ENCODE measurements at regions not wholly inside any gene's neighbourhood (a gene's known extent, or its start where the extent isn't known, plus 50 kb on each side); places are given as distances from the start of the nearest gene placed in this dataset.

GRCh38 chr19:28148554-28148953, 1064.4 kb downstream of the UQCRFS1 start:
- intact Hi-C loops (cut with DNase I), result no loop called here
- TF ChIP-seq POLR2A (IDR thresholded peaks at IDR 0.05) (no peak), CTCF (IDR thresholded peaks at IDR 0.05) (no peak)
- WGBS, 4 donors, result 83 to 94% (median 86%) methylated on average over 3 of the region's 3 CpGs
- H3K4me1 ChIP-seq (replicated peaks in 1 of 2), result no peaks in the 10 kb centered on the region
- no peaks in the 10 kb centered on the region for H3K27me3 ChIP-seq
- no peaks in the 10 kb centered on the region for H3K9me3 ChIP-seq (replicated peaks in 1 of 3)
- H3K36me3 ChIP-seq (replicated peaks in 1 of 2), result no peaks in the 10 kb centered on the region
- no peak overlapping the region for H3K27ac ChIP-seq
- no peak for DNase-seq
- no peak overlapping the region for H3K4me3 ChIP-seq

- DNase-seq, result no peak
- no peaks in the 10 kb centered on the region for H3K36me3 ChIP-seq (replicated peaks in 1 of 2)
- TF ChIP-seq CTCF (IDR thresholded peaks at IDR 0.05) (no peak), POLR2A (IDR thresholded peaks at IDR 0.05) (no peak)
- intact Hi-C loops (cut with DNase I), result no loop called here
- 70 to 75% (median 73%) methylated on average over 1 of the region's 1 CpG for WGBS, 4 donors
- H3K4me3 ChIP-seq, result no peak overlapping the region
- no peaks in the 10 kb centered on the region for H3K27me3 ChIP-seq
- H3K9me3 ChIP-seq (replicated peaks in 1 of 3), result no peaks in the 10 kb centered on the region
- no peaks in the 10 kb centered on the region for H3K4me1 ChIP-seq (replicated peaks in 1 of 2)
- no peak overlapping the region for H3K27ac ChIP-seq
Measured at GRCh38 chr19:28142258-28142657, 1070.7 kb downstream of the UQCRFS1 start.

GRCh38 chr19:28140201-28140600, 1072.8 kb downstream of the UQCRFS1 start:
- no peak for DNase-seq
- TF ChIP-seq CTCF (IDR thresholded peaks at IDR 0.05) (no peak), POLR2A (IDR thresholded peaks at IDR 0.05) (no peak)
- Histone ChIP-seq H3K4me1 (replicated peaks in 1 of 2) (no peaks in the 10 kb centered on the region), H3K27ac (no peak overlapping the region), H3K36me3 (replicated peaks in 1 of 2) (no peaks in the 10 kb centered on the region), H3K9me3 (replicated peaks in 1 of 3) (no peaks in the 10 kb centered on the region), H3K27me3 (no peaks in the 10 kb centered on the region), H3K4me3 (no peak overlapping the region)
- intact Hi-C loops (cut with DNase I), result no loop called here
- 56 to 71% (median 63%) methylated on average over 4 of the region's 4 CpGs for WGBS, 4 donors

- 80 to 93% (median 85%) methylated on average over 4 of the region's 4 CpGs for WGBS, 4 donors
- no peaks in the 10 kb centered on the region for H3K27me3 ChIP-seq
- no peak for DNase-seq
- H3K9me3 ChIP-seq (replicated peaks in 1 of 3), result no peaks in the 10 kb centered on the region
- H3K4me1 ChIP-seq (replicated peaks in 1 of 2), result no peaks in the 10 kb centered on the region
- H3K36me3 ChIP-seq (replicated peaks in 1 of 2), result no peaks in the 10 kb centered on the region
- intact Hi-C loops (cut with DNase I), result no loop called here
- H3K27ac ChIP-seq, result no peak overlapping the region
- TF ChIP-seq CTCF (IDR thresholded peaks at IDR 0.05) (no peak), POLR2A (IDR thresholded peaks at IDR 0.05) (no peak)
- no peak overlapping the region for H3K4me3 ChIP-seq
Measured at GRCh38 chr19:28137772-28138171, 1075.2 kb downstream of the UQCRFS1 start.
